ENCODE measurements at regions not wholly inside any gene's neighbourhood (a gene's known extent, or its start where the extent isn't known, plus 50 kb on each side); places are given as distances from the start of the nearest gene placed in this dataset.
"Not testable (repeated sequence)": the region's sequence is repeated elsewhere in the genome, so short reads cannot be mapped to it uniquely, and the experiment has no call there.

GRCh38 chr20:48129345-48129942, 344.2 kb upstream of the SULF2 start:
- peak; percentile 87 for DNase-seq (ENCODE audit: low spot score)

DNA sequence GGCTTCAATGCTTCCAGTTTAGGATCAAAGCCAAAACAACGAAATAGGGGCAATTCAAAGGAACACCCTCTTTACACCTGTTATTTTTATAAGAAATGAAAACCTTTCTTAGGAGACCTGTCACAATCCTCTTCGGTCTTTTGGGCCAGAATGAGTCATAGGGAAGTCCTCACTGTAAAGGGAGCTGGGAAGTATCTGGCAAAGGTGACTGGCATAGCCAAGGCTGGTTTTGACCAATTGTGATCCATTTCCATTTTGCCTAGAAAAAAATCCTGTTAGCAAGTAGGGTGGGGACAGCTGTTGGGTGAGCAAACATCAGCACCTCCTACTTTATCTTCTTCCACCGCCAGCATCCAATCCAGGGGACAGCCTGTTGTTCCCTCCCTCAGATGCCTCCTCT, 343.2 kb upstream of the SULF2 start:
- no peak for DNase-seq (ENCODE audit: low spot score)

DNA sequence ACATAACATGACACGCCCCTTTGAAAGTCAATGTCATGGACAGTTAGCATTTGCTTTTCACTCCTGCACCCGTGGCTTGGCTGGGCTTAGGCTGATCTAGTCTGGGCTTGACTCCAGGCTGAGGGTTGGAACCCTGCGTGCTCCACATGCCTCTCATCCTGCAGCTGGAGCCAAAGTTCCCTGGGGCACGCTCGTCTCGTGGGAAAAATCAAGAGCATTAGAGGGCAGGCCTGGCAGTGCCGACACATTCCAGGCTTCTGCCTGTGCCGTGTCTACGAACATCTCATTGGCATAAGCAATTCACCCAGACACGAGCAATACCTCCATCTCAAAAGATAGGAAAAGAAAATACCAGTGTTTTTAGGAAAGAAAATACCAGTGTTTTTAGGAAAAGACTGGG, 342.7 kb upstream of the SULF2 start:
- DNase-seq (ENCODE audit: low spot score) = not testable (repeated sequence)

DNA sequence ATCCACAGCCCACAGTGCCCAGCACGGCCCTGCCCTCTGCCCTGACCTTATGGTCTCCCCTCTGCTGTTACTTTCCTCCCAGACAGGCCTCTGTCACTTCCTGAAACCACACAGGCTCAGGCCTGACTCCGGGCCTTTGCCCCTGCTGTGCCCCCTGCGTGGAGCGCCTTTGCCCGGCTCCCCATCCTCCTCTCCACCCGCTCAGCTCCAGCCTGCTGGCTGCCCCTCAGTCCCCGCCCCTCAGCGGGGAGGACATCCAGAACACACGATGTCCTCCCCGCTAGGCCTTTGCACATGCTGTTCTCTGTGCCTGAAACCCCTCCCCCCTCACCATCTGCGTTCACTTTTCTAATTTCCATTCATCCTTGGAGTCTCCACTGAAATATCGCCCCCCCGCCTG, 341.9 kb upstream of the SULF2 start:
- DNase-seq (ENCODE audit: low spot score) = not testable (repeated sequence)

DNA sequence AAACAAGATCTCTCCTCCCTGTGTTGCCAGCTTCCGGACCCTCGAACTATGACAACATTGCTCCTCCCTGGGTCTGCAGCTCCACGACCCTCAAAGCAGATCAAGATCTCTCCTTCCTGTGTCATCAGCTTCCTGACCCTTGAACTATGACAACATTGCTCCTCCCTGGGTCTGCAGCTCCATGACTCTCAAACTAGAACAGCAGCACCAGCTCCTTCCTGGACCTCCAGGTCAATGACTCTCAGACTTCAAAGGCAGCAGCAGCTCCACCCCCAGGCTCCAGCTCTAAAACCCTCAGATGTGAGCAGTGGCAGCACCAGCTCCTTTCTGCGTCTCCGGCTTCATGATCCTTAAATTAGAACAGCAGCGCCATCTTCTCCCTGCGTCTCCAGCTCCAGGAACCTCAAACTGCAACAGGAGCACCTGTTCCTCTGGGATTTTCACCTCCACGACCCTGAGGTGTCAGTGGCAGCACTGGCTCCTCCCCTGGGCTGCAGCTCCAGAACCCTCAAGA, 341.0 kb upstream of the SULF2 start:
- DNase-seq (ENCODE audit: low spot score) = peak; percentile 30

GRCh38 chr20:48124960-48125359, 339.7 kb upstream of the SULF2 start:
- DNase-seq (ENCODE audit: low spot score) = no peak

GRCh38 chr20:48124181-48124782, 339.0 kb upstream of the SULF2 start:
- DNase-seq (ENCODE audit: low spot score) = no peak

- no peak for DNase-seq (ENCODE audit: low spot score)
These were observed 334.8 kb upstream of the SULF2 start for GRCh38 chr20:48120120-48120519.

DNA sequence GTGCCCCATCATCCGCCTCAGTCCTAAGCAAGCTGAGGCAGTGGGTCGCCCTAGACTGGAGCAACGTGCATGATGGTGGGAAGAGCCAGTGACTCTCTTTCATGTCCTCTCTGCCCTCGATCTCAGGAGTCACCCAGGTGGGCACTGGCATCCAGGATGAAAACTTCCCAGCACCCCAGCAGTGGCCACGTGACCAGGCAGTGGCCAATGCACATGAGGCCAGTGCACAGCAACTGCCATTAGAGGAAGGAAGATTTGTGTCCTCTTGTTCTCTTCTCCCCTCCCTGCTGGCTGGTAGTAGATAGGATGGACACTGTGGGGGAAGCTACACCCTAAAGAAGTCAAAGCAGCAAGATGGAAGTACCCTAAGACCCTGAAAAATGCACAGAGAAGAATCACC, 334.1 kb upstream of the SULF2 start:
- DNase-seq (ENCODE audit: low spot score) = not testable (repeated sequence)

GRCh38 chr20:48115502-48115901, 330.2 kb upstream of the SULF2 start:
- no peak for DNase-seq (ENCODE audit: low spot score)

DNA sequence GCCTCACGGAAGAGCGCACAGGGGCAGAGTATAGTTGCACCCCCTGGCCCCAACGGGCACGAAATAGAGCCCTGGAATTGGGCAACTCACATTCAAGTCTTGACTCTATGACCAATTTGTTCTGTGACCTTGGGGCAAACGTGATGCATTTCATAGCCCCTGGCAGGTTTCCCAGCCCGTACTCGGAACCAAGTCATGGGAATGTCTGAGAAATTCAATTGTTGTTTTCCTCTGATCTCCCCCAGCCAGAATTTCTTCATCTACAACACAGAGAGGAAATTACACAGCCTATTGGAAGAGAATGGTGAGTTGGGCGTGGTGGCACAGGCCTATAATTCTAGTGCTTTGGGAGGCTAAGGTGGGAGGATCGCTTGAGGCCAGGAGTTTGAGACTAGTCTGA, 322.3 kb upstream of the SULF2 start:
- DNase-seq (ENCODE audit: low spot score) = no peak

DNA sequence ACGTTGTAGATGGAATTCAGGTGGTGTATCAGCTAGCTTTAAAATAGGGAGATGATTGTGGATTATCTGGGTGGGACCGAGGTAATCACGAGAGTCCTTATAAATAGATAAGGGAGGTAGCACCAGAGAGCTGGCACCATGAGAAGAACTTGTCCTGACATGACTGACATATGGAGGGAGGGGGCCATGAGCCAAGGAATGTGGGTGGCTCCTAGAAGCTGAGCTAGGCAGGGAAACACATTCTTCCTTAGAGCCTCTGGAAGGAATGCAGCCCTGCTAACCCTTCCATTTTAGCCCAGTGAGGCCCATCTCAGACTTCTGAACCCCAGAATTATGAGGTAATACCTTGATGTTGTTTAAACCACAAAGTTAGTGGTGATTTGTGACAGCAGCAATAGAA, 321.1 kb upstream of the SULF2 start:
- DNase-seq (ENCODE audit: low spot score) = no peak

DNA sequence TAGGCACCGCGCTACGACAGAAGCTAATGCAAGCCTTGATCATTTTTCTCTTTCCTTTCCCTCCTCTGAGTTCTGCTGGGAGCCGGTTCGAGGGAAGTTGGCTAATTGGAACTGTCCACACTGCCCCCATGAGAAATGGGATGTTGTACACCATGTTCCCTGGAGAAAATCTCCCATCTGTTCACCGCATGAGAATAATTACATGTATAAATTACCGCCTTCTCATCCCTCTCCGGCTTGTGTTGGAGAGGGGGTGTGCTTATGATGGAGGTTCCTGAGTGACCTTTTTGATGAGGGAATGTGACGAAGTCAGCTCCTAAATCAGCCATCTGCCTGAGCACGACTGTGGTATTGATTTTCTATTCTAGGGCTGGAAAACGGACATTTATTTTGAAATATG, 320.2 kb upstream of the SULF2 start:
- DNase-seq (ENCODE audit: low spot score) = no peak

DNA sequence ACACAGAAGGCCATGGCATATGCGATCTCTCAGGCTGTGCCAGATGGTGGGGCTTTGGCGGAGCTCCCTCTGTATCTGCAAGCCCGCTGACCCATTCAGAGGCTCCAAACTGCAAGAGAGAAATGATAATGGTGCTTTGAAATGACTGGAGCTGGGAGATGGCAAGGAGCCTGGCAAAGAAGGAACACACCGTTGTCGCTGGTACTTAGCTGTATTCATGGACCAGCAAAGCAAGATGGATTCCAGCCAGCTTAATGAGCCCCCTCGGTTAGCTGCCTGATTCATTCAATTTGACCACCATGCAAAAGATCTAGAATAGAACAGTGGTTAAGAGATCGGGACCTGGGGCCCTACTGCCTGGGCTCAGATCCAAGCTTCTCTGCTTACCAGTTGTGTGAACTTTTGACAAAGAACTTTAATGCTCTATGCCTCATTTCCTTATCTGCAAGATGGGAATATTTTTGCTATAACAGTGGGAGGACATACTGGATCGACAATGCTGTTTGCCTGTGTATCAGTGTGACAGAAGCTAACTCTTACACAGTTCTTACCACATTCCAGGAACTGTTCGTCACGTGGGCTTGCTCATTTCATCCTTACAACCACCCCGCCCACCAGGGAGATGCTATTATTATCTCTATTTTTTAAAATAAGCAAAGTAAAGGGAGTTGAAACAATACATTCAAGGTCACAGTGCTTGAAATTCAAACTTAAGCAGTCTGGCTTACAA, 317.8 kb upstream of the SULF2 start:
- peak; percentile 23 for DNase-seq (ENCODE audit: low spot score)

DNA sequence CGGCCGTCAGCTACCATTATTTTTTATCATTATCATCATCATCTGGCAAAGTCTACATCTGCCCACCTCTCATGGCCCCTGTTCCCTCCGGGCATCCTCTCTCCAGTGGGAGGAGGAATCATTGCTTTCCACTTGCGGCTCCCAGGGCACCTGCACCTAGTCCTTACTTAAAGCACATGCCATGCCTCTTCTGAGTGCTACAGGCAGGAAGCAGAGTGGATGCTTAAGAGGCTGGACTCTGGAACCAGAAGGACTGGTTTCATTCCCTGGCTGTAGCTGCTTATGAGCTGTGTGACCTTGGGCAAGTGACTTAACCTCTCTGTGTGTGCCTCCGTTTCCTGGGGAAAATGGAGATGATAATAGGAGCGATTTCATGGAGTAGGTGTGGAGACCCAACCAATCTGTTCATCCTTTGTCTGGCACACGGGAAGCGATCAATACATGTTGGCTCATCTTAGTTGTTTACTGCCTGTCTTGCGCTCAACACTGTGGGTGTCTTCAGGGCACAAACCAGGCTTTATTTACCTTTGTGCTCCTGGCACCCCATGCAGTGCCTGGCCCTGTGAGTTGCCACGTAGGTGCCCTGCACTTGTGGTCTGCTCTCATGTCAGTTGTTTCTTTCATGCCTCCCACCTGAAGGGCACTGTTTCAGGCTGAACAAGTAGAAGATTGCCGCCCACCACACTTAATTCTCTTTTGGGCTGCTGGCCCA, 317.0 kb upstream of the SULF2 start:
- no peak for DNase-seq (ENCODE audit: low spot score)

GRCh38 chr20:48100483-48100882, 315.2 kb upstream of the SULF2 start:
- DNase-seq (ENCODE audit: low spot score) = no peak

DNA sequence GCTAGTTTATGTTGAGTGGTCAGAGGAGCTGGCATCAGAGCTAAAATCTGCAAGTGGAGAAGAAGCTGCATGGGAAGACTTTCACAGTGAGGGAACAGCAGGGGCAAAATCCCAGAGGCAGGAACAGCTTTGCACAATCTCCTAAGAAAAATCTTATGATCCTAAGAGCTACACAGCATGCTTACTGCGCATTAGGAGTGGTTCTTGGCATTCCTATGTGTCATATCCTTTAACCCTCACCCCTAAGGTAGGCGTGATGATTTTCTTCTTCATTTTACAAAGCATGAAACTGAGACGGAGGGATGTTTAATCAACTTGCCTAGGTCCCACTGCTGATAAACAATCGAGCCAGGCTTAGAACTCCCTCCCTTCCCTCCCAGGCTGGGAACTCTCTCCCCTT, 313.6 kb upstream of the SULF2 start:
- peak; percentile 87 for DNase-seq (ENCODE audit: low spot score)

GRCh38 chr20:48098099-48098498, 312.8 kb upstream of the SULF2 start:
- peak; percentile 23 for DNase-seq (ENCODE audit: low spot score)

DNA sequence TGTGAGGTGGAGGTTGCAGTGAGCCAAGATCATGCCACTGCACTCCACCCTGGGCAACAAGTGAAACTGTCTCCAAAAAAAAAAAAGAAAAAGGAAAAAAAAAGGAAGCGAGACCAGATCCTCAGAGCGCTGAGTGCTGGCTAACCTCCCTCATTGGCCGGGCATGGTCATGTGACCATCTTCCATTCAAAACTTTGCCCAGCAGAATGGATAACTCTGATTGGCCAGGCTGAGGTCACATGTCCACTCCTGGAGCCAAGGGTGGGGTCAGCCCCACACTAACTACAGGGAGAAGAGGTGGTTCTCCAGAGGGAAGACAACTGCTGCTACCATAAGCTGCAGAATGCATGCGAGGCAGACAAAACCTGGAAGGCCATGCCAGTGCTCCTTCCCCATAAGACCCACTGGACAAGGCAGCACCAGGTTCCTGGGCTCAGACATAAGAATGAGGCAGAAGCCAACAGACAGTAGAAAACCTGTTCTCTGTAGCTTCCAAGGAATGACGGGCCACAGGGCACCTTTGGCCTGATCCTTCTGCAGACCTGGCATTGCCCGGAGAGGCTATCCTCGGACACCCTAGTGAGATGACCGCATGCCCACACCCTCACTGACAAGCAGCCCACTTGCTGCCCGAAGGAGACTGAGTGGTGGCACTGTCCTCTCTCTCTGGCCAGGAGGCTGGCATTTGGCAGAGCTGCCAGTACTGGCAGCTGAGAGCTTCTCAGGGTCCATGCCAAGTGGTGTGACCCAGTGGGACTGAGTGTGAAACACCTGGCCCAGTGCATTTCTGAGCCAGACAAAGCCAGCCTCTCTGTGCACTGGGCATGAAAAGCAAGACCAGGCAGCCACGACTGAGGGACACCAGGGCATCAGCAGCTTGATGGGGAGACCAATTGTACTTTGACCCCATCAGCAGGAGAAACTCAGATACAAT, 311.9 kb upstream of the SULF2 start:
- DNase-seq (ENCODE audit: low spot score) = no peak

DNA sequence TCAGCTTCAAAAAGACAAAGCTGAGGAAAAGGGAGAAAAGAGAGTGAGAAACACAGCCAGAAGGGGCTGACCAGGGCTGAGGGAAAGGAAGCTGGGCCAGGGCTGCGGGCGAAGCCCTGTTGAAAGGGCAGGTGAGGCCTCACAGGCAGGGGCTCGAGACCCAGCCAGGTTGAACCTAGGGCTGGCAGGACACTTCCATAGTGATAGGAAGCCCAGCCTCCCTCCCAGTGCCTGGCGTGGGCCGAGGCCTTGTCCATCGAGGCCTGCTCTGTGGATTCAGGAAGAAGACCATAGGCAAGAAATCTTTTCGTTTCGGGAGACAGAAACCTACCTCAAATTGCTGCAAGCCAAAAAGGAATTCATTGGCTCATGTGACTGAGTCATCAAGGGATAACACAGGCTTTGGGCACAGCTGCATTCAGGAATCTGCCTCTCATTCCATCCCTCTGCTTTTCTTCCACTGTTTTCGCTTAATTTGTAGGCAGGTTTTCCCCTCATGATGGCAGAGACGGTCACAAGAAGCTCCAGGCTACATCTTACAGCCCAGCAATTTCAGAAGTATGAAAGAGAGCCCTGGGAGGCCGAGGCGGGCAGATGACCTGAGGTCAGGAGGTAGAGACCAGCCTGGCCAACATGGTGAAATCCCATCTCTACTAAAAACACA, 311.1 kb upstream of the SULF2 start:
- peak; percentile 38 for DNase-seq (ENCODE audit: low spot score)

DNA sequence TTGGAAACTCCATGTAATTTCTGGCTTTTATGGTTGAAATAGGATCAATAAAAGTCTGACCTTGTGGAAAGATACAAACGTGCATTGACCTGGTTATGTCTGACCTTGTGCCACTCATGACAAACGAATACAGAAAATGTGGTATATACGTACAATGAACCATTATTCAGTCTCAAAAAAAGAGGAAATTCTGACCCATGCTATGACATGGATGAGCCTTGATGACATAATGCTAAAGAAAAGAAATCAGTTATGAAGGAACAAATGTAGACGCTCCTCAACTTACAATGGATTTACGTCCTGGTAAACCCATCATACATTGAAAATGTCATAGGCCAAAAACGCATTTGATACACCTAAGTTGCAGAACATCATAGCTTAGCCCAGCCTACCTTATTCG, 309.7 kb upstream of the SULF2 start:
- DNase-seq (ENCODE audit: low spot score) = no peak
